GM18511 (cell line): ENCODE measurements at regions not wholly inside any gene's neighbourhood (a gene's known extent, or its start where the extent isn't known, plus 50 kb on each side); places are given as distances from the start of the nearest gene placed in this dataset.
A peak's percentile ranks its signal among the peaks of the same experiment; 100 is the strongest.
"Not testable (repeated sequence)": the region's sequence is repeated elsewhere in the genome, so short reads cannot be mapped to it uniquely, and the experiment has no call there.

ENCODE experiments used
- ATAC-seq: cut with Tn5 transposase; IDR thresholded peaks from one replicate; pipeline ENCODE4 v1.9.1; 2021; ENCODE audit warnings: mild to moderate bottlenecking, moderate library complexity; ENCODE audit not compliant: unreplicated experiment

DNA sequence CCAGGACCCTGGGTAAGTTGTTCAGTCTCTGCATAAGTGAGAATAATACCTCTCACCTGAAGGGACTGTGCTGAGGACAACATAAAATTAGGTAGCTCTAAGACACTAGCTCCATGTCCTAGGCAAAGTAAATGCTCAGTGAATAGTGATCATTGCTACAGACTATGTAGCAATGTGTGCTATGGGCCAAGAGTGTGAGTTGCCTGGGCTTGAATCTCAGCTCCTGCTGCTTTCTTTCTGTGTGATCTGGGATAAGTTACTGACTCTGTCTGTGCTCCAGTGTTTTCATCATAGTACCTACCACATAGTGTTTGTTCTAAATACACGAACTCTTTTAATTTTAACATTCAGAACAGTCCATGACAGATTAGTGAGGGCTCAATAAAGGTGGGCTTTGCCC is 81.1 kb upstream of the MFGE8 start:
- ATAC-seq = no peak

DNA sequence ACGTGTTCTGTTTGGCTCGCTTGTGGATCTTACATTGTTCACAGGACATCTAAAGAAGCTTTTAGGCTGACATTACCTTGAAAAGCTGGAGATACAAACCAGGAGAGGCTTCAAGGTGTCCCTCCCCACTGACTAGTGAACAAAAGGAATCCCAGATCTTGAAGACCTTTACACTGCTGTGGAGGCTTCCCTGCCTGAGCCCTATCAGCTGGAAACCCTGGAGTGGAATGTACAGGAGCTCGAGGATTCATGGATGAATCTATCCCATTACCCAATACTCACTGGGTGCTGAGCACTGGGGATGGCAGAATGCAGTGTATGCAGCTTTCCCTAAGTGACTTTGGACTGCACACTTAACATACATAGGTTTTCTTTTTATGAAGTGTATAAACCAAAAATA is 82.3 kb upstream of the MFGE8 start:
- ATAC-seq = no peak

- no peak for ATAC-seq
These were observed 84.4 kb upstream of the MFGE8 start for GRCh38 chr15:88997531-88997930.

GRCh38 chr15:88998980-88999713 is 86.0 kb upstream of the MFGE8 start:
- no peak for ATAC-seq

DNA sequence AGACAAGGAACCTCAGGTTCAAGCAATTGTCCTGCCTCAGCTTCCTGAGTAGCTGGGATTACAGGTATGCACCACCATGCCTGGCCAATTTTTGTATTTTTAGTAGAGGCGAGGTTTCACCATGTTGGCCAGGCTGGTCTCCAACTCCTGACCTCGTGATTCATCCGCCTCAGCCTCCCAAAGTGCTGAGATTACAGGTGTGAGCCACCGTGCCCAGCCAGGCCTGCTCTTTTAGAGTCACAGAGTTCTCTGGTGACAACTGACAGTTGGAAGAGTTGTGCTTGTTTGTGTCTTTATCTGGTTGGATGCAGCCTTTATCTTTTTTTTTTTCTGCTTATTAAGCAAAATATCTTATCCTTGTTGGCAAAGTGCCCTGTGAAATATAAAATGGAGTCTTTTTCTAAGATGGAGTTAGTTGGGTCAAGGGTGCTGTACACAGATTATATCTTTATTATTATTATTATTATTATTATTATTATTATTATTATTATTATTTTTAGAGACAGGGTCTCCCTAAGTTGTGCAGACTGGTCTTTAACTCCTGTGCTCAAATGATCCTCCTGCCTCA is 86.5 kb upstream of the ABHD2 start:
- ATAC-seq = not testable (repeated sequence)

DNA sequence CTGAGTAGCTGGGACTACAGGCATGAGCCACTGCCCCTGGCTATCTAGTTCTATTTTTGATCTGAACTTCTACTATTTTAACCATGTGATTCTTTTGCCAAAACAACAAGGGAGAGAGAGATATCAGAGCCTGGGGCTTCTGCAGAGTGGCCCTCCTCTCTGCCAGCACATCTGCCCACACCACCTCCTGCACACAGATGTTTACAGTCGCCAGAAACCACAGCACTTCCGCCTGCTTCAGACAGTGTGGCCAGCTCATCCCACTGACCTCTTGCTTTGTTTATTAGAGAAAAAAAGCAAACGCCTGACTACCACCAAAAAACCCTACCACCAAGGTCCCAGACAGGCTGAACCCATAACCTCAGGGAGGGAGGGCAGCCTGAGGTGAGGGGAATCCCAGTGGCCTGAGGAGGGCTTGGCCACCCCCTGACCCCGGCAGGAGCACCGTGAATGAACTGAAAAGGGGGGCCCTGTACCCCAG is 85.9 kb upstream of the ABHD2 start:
- peak; percentile 97 for ATAC-seq

- ATAC-seq = no peak
These were observed 85.4 kb upstream of the ABHD2 start for GRCh38 chr15:89002830-89003229.

DNA sequence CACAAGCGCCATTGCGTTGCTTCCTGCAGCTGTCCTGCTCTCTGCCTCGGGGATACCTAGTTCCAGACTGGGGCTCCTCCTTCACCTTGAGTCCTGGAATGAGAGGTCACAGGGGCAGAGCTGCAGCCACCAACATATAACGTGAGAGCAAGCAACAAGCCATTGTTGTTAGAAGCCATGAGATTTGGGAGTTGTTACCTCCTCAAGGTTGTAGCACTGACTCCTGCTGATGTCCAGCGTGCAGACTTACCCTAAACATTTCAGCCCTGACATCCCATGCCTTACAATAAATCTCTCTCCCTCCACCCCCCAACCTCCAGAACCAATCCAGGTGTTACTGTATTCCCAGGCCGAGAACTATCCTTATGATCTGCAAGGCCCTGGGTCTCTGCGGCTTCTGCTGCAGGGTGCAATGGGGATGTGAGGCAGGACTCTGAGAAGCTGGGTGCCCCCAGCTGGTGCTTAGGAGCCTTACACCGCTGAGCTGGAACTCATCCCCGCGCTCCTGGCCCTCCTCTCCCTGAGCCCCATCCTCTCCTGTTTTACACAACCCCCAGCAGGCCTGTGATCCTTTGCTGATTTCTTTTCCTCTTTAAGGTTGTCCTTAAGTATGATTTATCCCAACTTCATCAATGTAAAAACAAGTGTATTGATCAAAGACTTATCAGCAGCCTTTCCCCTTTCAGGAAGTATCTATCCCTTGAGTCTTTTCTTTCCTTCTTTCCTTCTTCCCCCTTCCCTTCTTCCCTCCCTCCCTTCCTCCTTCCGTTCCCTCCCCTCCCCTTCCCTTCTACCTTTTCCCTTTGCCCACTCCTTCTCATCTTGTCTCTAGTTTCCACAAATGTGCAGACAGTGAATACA is 84.2 kb upstream of the ABHD2 start:
- ATAC-seq = no peak

- ATAC-seq = no peak
These were observed 83.6 kb upstream of the ABHD2 start for GRCh38 chr15:89004726-89005030.

DNA sequence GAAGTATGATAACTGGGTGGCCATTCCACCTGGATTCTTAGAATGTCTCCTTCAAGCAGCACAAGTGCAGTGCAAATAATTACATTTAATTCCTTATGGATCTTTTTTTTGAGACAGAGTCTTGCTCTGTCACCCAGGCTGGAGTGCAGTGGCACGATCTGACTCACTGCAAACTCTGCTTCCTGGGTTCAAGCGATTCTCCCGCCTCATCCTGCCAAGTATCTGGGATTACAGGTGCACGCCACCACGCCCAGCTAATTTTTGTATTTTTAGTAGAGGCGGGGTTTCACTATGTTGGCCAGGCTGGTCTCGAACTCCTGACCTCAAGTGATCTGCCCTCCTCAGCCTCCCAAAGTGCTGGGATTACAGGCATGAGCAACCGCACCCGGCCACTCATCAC is 80.7 kb upstream of the ABHD2 start:
- ATAC-seq = not testable (repeated sequence)

- no peak for ATAC-seq
These were observed 80.3 kb upstream of the ABHD2 start for GRCh38 chr15:89007989-89008388.

DNA sequence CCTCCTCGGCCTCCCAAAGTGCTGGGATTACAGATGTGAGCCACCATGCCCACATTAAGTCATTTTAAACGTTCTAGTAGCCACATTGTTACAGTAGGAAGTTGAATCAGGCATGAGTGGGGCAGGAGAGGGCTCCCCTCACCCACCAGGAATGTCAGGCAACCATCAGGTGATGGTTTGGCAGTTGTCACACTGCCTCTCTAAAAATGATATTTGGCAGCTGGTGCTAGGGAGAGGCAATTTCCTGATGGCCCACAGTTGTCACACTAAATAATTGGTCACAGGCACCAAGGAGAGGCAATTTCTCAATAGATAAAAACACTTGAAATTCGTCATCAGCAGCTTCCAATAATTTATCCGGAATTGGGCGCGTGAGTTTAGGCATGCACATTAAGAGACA is 79.2 kb upstream of the ABHD2 start:
- no peak for ATAC-seq

- no peak for ATAC-seq
These were observed 72.7 kb upstream of the ABHD2 start for GRCh38 chr15:89015412-89016097.

GRCh38 chr15:89016549-89017041 is 71.7 kb upstream of the ABHD2 start:
- no peak for ATAC-seq

- peak; percentile 82 for ATAC-seq
These were observed 70.7 kb upstream of the ABHD2 start for GRCh38 chr15:89017370-89018066.

- ATAC-seq = no peak
These were observed 70.0 kb upstream of the ABHD2 start for GRCh38 chr15:89018207-89018606.

- ATAC-seq = no peak
These were observed 68.8 kb upstream of the ABHD2 start for GRCh38 chr15:89019436-89019835.

- no peak for ATAC-seq
These were observed 67.0 kb upstream of the ABHD2 start for GRCh38 chr15:89021224-89021623.

DNA sequence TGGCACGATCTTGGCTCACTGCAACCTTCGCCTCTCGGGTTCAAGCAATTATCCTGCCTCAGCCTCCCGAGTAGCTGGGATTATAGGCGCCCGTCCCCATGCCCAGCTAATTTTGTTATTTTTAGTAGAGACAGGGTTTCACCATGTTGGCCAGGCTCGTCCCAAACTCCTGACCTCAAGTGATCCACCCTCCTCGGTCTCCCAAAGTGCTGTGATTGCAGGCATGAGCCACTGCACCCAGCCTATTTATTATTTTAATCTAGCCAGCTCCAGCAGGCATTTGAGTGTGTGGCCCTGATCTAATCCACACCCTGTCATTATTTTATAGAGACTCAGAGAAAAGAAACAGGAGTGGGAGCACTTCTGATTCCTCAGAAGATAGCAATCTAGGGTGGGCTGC is 66.4 kb upstream of the ABHD2 start:
- not testable (repeated sequence) for ATAC-seq

DNA sequence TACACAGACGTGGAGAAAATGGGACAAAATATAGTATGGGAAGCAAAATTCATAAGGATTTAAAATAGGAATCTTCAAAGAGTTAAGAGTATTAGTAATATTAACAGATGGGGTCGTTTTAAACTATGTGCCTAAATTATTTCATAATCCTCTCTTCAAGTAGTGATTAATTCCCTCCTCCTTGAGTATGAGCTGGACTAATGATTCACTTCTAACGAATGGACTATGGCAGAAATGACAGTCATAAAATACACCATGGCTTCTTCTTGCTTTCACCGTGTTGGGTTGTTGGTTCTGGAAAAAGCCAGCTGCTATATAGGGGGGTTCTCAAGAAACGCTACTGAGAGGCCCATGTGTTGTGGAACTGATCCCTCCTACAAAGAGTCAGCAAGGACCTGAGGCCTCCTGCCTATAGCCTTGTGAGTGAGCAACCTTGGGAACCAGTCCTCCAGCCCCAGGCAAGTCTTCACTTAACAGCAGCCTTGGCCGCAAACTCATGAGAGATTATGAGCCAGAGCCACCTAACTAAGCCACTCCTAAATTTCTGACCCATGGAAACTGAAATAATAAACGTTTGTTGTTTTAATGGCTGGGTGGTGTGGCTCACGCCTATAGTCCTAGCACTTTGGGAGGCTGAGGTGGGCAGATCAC is 64.8 kb upstream of the ABHD2 start:
- no peak for ATAC-seq
